ENCODE measurements at regions not wholly inside any gene's neighbourhood (a gene's known extent, or its start where the extent isn't known, plus 50 kb on each side); places are given as distances from the start of the nearest gene placed in this dataset.
"Not testable (repeated sequence)": the region's sequence is repeated elsewhere in the genome, so short reads cannot be mapped to it uniquely, and the experiment has no call there.

GRCh38 chr3:109685084-109686079 is 348.0 kb upstream of the DPPA4 start:
- H3K4me3 ChIP-seq (ENCODE audit: control insufficient read depth, low read depth, low read length) = no peak overlapping the region
- no peak for TF ChIP-seq CTCF (conservative IDR thresholded peaks at IDR 0.05; ENCODE audit: control insufficient read depth, insufficient read depth, low read depth, low read length)
- DNase-seq (ENCODE audit: low read depth) = peak; percentile 99

- no peak for TF ChIP-seq CTCF (conservative IDR thresholded peaks at IDR 0.05; ENCODE audit: control insufficient read depth, insufficient read depth, low read depth, low read length)
- no peak for DNase-seq (ENCODE audit: low read depth)
- no peak overlapping the region for H3K4me3 ChIP-seq (ENCODE audit: control insufficient read depth, low read depth, low read length)
Observed at GRCh38 chr3:109687626-109688025, 350.3 kb upstream of the DPPA4 start.

- TF ChIP-seq CTCF (conservative IDR thresholded peaks at IDR 0.05; ENCODE audit: control insufficient read depth, insufficient read depth, low read depth, low read length) = peak; percentile 5
- no peak for DNase-seq (ENCODE audit: low read depth)
- no peak overlapping the region for H3K4me3 ChIP-seq (ENCODE audit: control insufficient read depth, low read depth, low read length)
Observed at GRCh38 chr3:109696932-109697331, 359.6 kb upstream of the DPPA4 start.

- DNase-seq (ENCODE audit: low read depth) = peak; percentile 7
- TF ChIP-seq CTCF (conservative IDR thresholded peaks at IDR 0.05; ENCODE audit: control insufficient read depth, insufficient read depth, low read depth, low read length) = no peak
- no peak overlapping the region for H3K4me3 ChIP-seq (ENCODE audit: control insufficient read depth, low read depth, low read length)
Observed at GRCh38 chr3:109702252-109702651, 364.9 kb upstream of the DPPA4 start.

GRCh38 chr3:109702976-109703375 is 365.6 kb upstream of the DPPA4 start:
- TF ChIP-seq CTCF (conservative IDR thresholded peaks at IDR 0.05; ENCODE audit: control insufficient read depth, insufficient read depth, low read depth, low read length) = no peak
- no peak overlapping the region for H3K4me3 ChIP-seq (ENCODE audit: control insufficient read depth, low read depth, low read length)
- DNase-seq (ENCODE audit: low read depth) = no peak

- DNase-seq (ENCODE audit: low read depth); H3K4me3 ChIP-seq (ENCODE audit: control insufficient read depth, low read depth, low read length): not testable (repeated sequence)
Observed at GRCh38 chr3:109705133-109705532, 367.8 kb upstream of the DPPA4 start.

- TF ChIP-seq CTCF (conservative IDR thresholded peaks at IDR 0.05; ENCODE audit: control insufficient read depth, insufficient read depth, low read depth, low read length) = no peak
- no peak for DNase-seq (ENCODE audit: low read depth)
- no peak overlapping the region for H3K4me3 ChIP-seq (ENCODE audit: control insufficient read depth, low read depth, low read length)
Observed at GRCh38 chr3:109707617-109708016, 370.3 kb upstream of the DPPA4 start.
